Activated CD4-positive, alpha-beta T cell treated with anti-CD3 and anti-CD28 coated beads for 1 hour (primary cell): ENCODE measurements at regions not wholly inside any gene's neighbourhood (a gene's known extent, or its start where the extent isn't known, plus 50 kb on each side); places are given as distances from the start of the nearest gene placed in this dataset.

Experiments used
- DNase-seq: peaks from one replicate; pipeline ENCODE4 v3.0.0-alpha.2; 2020

GRCh38 chr19:31502536-31503170 lies 153.4 kb upstream of the TSHZ3 start:
- DNase-seq = no peak

DNA sequence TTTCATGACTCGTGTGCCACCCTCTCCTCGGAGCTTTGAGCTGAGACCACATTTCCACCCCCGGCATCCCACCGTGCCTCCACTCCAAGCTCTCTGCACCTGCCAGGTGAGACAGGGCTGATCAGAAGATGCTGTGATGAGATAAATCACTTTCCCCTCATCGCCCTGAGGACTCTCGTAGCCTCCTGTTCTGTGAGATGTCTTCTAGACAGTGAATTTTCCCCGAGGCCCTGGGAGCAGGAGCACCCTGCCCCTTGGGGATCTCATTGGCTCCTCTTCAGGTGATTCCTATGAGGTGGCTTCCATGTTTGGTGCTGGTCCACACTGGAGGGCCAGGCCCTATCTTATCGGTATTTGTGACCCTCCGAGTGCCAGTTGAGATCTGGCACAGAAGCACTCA lies 154.0 kb upstream of the TSHZ3 start:
- DNase-seq = no peak

DNA sequence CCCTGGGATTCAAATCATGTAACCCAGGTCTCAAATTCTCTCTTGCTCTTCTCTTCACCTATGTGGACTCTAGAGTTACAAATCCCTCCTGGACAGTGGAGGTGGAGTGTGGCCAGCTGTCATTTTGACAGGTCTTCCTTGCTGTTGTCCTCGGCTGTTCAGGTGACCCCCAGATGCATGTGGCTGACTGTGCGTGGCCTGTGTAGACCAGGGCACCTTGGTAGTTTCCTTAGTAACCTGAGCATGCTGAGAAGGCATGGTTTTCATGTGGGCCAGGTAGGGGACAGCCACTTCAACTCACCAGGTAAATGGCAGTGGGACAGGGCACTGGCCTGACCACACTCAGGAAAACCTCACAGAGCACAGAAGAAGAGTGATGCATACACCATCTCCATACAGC lies 155.0 kb upstream of the TSHZ3 start:
- DNase-seq = no peak

GRCh38 chr19:31505596-31505910 lies 156.3 kb upstream of the TSHZ3 start:
- DNase-seq = no peak

DNA sequence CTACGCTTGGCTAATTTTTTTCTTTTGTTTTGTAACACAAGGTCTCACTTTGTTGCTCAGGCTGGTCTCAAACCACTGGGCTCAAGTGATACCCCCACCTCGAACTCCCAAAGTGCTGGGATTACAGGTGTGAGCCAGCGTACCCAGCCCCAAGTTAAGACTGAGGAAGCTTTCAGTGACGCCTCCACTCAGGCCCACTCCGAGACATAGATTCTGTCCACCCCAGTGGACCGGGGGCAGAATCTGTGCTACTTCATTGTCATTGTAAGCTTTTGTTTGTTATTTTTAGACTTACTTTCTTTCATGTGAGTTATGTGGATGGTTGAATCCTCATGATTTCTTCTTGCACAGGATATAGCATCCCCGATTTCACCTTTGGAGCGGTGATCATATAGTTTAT lies 156.9 kb upstream of the TSHZ3 start:
- DNase-seq = no peak

GRCh38 chr19:31510635-31511034 lies 161.4 kb upstream of the TSHZ3 start:
- DNase-seq = no peak

DNA sequence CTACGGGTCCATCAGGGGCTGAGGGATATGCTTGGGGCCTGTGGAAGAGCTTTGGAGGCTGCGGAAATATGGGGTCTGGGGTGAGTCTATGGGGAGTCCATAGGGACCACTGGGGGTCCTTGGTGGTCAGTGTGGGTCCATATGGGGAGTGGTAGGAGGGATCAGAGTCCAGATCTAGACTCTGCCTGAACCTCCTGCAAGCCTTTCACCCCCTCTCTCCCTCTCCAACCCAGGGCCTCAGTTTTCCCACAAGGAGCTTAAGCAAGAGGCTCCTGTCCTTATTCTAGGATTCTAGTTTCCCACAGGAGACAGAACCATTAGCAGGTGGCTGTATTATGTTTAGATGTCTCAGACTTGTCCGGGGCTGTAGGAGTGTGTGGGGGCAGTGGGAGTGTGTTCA lies 161.9 kb upstream of the TSHZ3 start:
- DNase-seq = no peak

- DNase-seq = no peak
Observed at GRCh38 chr19:31511696-31512095, 162.5 kb upstream of the TSHZ3 start.

DNA sequence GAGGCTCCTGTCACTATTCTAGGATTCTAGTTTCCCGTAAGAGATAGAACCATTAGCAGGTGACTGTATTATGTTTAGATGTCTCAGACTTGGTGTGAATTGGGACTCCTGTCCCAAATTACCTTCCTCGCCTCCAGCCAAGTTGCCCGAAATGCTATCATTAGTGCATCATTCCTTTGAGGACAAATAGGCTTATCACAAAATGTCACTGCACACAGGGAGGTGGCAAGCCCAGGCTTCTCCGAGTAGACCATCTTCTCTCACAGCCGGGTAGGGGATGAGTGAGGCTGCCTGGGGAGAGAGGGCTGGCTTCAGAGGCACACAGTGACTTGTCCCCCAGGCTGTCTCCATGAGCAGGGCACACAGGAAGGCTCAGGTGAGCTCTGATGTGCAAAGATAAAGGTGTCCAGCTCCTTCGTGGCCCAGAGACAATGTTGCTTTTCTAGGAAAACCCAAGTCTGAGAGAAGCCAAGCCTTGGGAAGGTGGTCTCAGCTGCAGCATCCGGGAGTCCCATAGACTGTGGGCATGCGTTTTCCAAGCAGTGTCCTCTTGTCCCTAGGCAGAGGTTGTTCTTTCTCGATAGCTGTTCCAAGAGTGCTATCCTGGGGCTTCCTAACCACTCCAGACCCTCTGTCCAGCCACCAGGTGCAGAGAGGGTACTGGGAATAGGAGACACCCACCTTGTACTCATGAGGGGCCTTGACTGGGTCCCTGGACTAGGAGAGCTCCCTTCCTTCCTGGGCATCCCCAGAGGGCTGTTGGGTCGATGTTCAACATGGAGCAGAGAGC lies 163.1 kb upstream of the TSHZ3 start:
- DNase-seq = no peak

DNA sequence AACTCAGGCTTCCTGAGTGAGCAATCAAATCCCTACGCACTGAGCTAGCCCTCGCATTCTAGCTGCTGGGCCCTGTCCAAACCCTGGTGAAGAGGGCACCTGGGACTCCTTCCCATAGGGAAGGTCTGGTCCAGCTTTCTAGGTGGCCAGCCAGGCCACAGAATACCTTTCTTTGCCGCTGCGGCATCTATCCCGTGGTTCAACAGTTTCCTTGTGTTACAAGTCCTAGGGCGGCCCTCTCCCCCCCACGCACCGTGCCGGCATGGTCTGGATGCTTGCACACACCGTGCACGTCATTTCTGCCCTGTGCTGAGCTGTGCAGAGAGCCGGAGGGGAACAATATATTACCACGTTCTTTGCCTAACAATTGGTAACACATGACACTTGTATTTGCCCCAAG lies 164.6 kb upstream of the TSHZ3 start:
- DNase-seq = no peak

- no peak for DNase-seq
Observed at GRCh38 chr19:31515931-31516330, 166.7 kb upstream of the TSHZ3 start.

DNA sequence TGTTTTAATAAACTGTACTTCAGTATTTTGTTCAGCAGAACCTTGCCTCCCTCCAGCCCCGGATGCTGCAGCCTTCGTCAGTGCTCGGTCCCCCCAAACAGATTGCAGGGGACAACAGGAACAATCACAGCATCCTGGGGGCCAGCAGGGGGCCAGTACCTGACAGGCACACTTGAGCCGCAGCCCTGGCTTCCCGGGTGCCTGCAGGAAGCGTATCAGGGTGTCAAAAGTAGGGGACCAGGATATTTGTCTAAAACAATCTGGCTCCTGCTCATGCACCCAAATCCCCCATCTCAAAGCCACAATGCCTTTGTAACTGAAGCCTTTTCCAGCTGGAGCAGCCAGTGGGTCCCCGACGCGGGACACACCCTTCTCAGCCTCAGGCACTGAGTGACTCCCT lies 167.5 kb upstream of the TSHZ3 start:
- no peak for DNase-seq

GRCh38 chr19:31517224-31518180 lies 168.3 kb upstream of the TSHZ3 start:
- DNase-seq = no peak

GRCh38 chr19:31518216-31519020 lies 169.2 kb upstream of the TSHZ3 start:
- no peak for DNase-seq

GRCh38 chr19:31519256-31519655 lies 170.0 kb upstream of the TSHZ3 start:
- DNase-seq = no peak

GRCh38 chr19:31519908-31520307 lies 170.7 kb upstream of the TSHZ3 start:
- DNase-seq = no peak

DNA sequence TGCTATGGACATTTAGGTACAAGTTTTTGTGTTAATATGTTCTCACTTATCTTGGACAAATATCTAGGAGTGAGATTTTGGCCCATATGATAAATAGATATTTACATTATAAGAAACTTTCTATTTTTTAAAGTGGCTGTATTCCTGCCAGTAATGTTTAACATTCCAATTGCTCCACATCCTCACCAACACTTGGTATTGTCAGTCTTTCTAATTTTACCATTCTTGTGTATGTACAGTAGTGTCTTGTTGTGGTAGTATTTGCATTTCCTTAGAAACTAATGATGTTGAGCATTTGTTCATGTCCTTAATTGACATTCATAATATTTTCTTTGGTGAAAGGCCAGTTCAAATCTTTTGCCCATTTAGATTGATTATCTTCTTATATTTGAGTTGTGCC lies 171.4 kb upstream of the TSHZ3 start:
- no peak for DNase-seq

- DNase-seq = no peak
Observed at GRCh38 chr19:31525610-31526147, 176.4 kb upstream of the TSHZ3 start.

- no peak for DNase-seq
Observed at GRCh38 chr19:31527443-31527842, 178.2 kb upstream of the TSHZ3 start.

GRCh38 chr19:31528261-31528660 lies 179.0 kb upstream of the TSHZ3 start:
- no peak for DNase-seq

- DNase-seq = no peak
Observed at GRCh38 chr19:31529121-31529520, 179.9 kb upstream of the TSHZ3 start.

- no peak for DNase-seq
Observed at GRCh38 chr19:31530781-31531180, 181.5 kb upstream of the TSHZ3 start.

DNA sequence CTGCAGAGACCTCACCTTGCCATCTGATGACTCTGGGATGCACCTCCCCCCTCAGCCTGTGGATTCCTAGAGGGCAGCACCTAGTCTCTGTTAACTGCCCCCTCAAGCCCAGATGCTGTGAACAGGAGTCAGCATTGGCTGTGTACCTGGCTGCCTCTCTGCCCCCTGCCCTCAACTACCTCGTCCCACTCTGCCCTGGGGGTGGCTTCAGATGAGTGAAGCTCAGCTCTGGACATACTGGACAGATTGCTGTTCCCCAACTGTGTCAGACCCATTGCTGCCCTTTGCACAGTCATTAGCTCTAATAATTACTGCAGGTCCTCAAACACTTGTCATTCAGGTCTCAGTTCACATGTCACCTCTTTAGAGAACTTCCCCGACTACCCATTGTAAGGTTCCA lies 182.1 kb upstream of the TSHZ3 start:
- DNase-seq = no peak
